CD14-positive monocyte (primary cell): ENCODE measurements at regions not wholly inside any gene's neighbourhood (a gene's known extent, or its start where the extent isn't known, plus 50 kb on each side); places are given as distances from the start of the nearest gene placed in this dataset.

Source experiments
- DNase-seq, 3 donors: peaks; one replicate each; pipeline ENCODE4 v3.0.0-alpha.2; 2011 to 2022
- H2AFZ ChIP-seq: 2 replicates; pipeline ENCODE4 v1.6.0; 2012; ENCODE audit warnings: mild to moderate bottlenecking, low read depth, low read length, inconsistent platforms; ENCODE audit not compliant: insufficient read depth, poor library complexity, severe bottlenecking
- H3K27ac ChIP-seq, 2 donors: 1 replicate in 1 of 2; 2 replicates in 1 of 2; pipeline ENCODE4 v1.5.1; 2012 to 2013; ENCODE audit warnings: low read length in 2 of 2, control low read depth in 1 of 2, inconsistent platforms in 1 of 2, low read depth in 1 of 2, mild to moderate bottlenecking in 1 of 2
- H3K27me3 ChIP-seq, 2 donors: one replicate each; pipeline versions ENCODE4 v1.6.0 to v1.6.1; 2011 to 2013; ENCODE audit warnings: low read length in 2 of 2; ENCODE audit not compliant: control insufficient read depth in 2 of 2, insufficient read depth in 2 of 2
- H3K36me3 ChIP-seq, 2 donors: replicated peaks in 1 of 2; 1 replicate in 1 of 2; 2 replicates in 1 of 2; pipeline versions ENCODE4 v1.5.1 to v1.6.1; 2012 to 2013; ENCODE audit warnings: low read length in 2 of 2, control low read depth in 1 of 2, inconsistent platforms in 1 of 2, mild to moderate bottlenecking in 1 of 2; ENCODE audit not compliant: insufficient read depth in 2 of 2, control insufficient read depth in 1 of 2
- H3K4me1 ChIP-seq, 2 donors: 1 replicate in 1 of 2; 2 replicates in 1 of 2; pipeline versions ENCODE4 v1.5.1 to v1.6.1; 2012 to 2013; ENCODE audit warnings: low read length in 2 of 2, control low read depth in 1 of 2, inconsistent platforms in 1 of 2, mild to moderate bottlenecking in 1 of 2, moderate library complexity in 1 of 2; ENCODE audit not compliant: insufficient read depth in 2 of 2, control insufficient read depth in 1 of 2
- H3K4me2 ChIP-seq: replicated peaks from 2 replicates; pipeline ENCODE3; 2012; ENCODE audit warnings: low read length, moderate library complexity, mild to moderate bottlenecking; ENCODE audit not compliant: poor library complexity, severe bottlenecking; ENCODE audit errors: extremely low read depth
- H3K4me3 ChIP-seq, 3 experiments: fragments of 200-600 bp in 1 of 3; sonication (generic) in 1 of 3; replicated peaks in 1 of 3; 1 replicate in 2 of 3; 2 replicates in 1 of 3; pipeline ENCODE4 v1.5.1; 2011 to 2013; ENCODE audit warnings: low read length in 3 of 3, mild to moderate bottlenecking in 3 of 3, control low read depth in 2 of 3, low read depth in 2 of 3, inconsistent platforms in 1 of 3, moderate library complexity in 1 of 3
- H3K79me2 ChIP-seq: 2 replicates; pipeline ENCODE4 v1.6.0; 2012; ENCODE audit warnings: mild to moderate bottlenecking, control low read depth, inconsistent platforms, low read length, moderate library complexity; ENCODE audit not compliant: insufficient read depth
- H3K9ac ChIP-seq: 2 replicates; pipeline ENCODE4 v1.6.0; 2017; ENCODE audit warnings: low read length, mild to moderate bottlenecking; ENCODE audit not compliant: insufficient read depth, poor library complexity, severe bottlenecking
- H3K9me3 ChIP-seq, 2 donors: replicated peaks in 1 of 2; 1 replicate in 1 of 2; 2 replicates in 1 of 2; pipeline versions ENCODE4 v1.5.1 to v1.6.1; 2012 to 2013; ENCODE audit warnings: low read length in 2 of 2, control low read depth in 1 of 2; ENCODE audit not compliant: control insufficient read depth in 1 of 2, insufficient read depth in 1 of 2
- H4K20me1 ChIP-seq: 2 replicates; pipeline ENCODE4 v1.6.0; 2012; ENCODE audit warnings: mild to moderate bottlenecking, low read length, control low read depth, moderate library complexity; ENCODE audit not compliant: insufficient read depth
- H3K27ac Mint-ChIP-seq, 7 donors: one replicate each; pipeline ENCODE4 v1.8.0; 2020; ENCODE audit warnings: mild to moderate bottlenecking in 7 of 7, mixed read lengths in 7 of 7, moderate library complexity in 6 of 7, inconsistent platforms in 2 of 7
- H3K27me3 Mint-ChIP-seq, 3 donors: one replicate each; pipeline ENCODE4 v1.8.0; 2021 to 2022; ENCODE audit warnings: low read depth in 3 of 3, mild to moderate bottlenecking in 3 of 3, mixed read lengths in 3 of 3, moderate library complexity in 3 of 3, inconsistent platforms in 1 of 3
- H3K36me3 Mint-ChIP-seq, 2 donors: one replicate each; pipeline ENCODE4 v1.8.0; 2020; ENCODE audit warnings: mixed read lengths in 2 of 2, inconsistent platforms in 1 of 2, mild to moderate bottlenecking in 1 of 2
- H3K4me1 Mint-ChIP-seq: one replicate; pipeline ENCODE4 v1.8.0; 2020; ENCODE audit warnings: mild to moderate bottlenecking, mixed read lengths
- H3K4me3 Mint-ChIP-seq, 2 donors: one replicate each; pipeline ENCODE4 v1.8.0; 2020; ENCODE audit warnings: mild to moderate bottlenecking in 2 of 2, mixed read lengths in 2 of 2, moderate library complexity in 1 of 2
- H3K9me3 Mint-ChIP-seq, 7 donors: one replicate each; pipeline ENCODE4 v1.8.0; 2020 to 2022; ENCODE audit warnings: mixed read lengths in 7 of 7, mild to moderate bottlenecking in 6 of 7, moderate library complexity in 6 of 7, inconsistent platforms in 2 of 7
- CTCF ChIP-seq: fragments of 200-600 bp; IDR thresholded peaks from one replicate; pipeline ENCODE4 v1.8.0; 2022; ENCODE audit warnings: antibody characterized with exemption, mild to moderate bottlenecking
- WGBS: methylation state at CpG from one replicate; pipeline ENCODE4 v1.1.5; 2013; ENCODE audit warnings: missing lambda C conversion rate; ENCODE audit not compliant: insufficient coverage; 5-methylcytosine and 5-hydroxymethylcytosine counted together
- intact Hi-C, 2 donors: fragments of 100-400 bp; cut with micrococcal nuclease; formaldehyde crosslinking; loops; one replicate each; pipeline versions ENCODE4 v1.15.0 to v1.15.1; 2023

- Histone ChIP-seq H3K9me3 (no peaks in the 10 kb centered on the region), H4K20me1 (no peaks in the 10 kb centered on the region), H3K9ac (no peak overlapping the region), H3K79me2 (no peaks in the 10 kb centered on the region), H3K27me3 (no peaks in the 10 kb centered on the region), H3K4me1 (peaks cover 6 to 7% of the 10 kb centered on the region in 2 donors), H2AFZ (no peak overlapping the region), H3K36me3 (no peaks in the 10 kb centered on the region), H3K4me2 (no peak overlapping the region), H3K4me3 (no peak overlapping the region), H3K27ac (no peak overlapping the region)
- intact Hi-C loops: no loop called here
- WGBS: 88% methylated on average over 9 of the region's 13 CpGs
- H3K27me3 Mint-ChIP-seq: peaks cover 0 to 4% (median 0%) of the 10 kb centered on the region in 3 donors
- no peak for TF ChIP-seq CTCF
- no peaks in the 10 kb centered on the region for H3K36me3 Mint-ChIP-seq
- no peaks in the 10 kb centered on the region for H3K9me3 Mint-ChIP-seq
- DNase-seq: no peak
- H3K27ac Mint-ChIP-seq: no peak overlapping the region
- H3K4me3 Mint-ChIP-seq: no peak overlapping the region
- peaks cover 7% of the 10 kb centered on the region for H3K4me1 Mint-ChIP-seq
Observed at GRCh38 chr2:191560411-191560980, 117.4 kb upstream of the NABP1 start.

- Histone ChIP-seq H4K20me1 (no peaks in the 10 kb centered on the region), H3K9me3 (no peaks in the 10 kb centered on the region), H3K79me2 (no peaks in the 10 kb centered on the region), H3K27ac (no peak overlapping the region), H3K4me3 (no peak overlapping the region), H2AFZ (no peak overlapping the region), H3K36me3 (no peaks in the 10 kb centered on the region), H3K9ac (no peak overlapping the region), H3K4me2 (peak overlapping the region; percentile 30), H3K4me1 (peaks cover 13 to 19% of the 10 kb centered on the region in 2 donors), H3K27me3 (no peaks in the 10 kb centered on the region)
- Mint-ChIP-seq H3K27ac (peak overlapping the region in 2 of 7 donors; percentile 6 to 63), H3K4me3 (no peak overlapping the region), H3K27me3 (peaks cover under 1 to 3% (median 1%) of the 10 kb centered on the region in 3 donors), H3K4me1 (peaks cover 14% of the 10 kb centered on the region), H3K9me3 (no peaks in the 10 kb centered on the region), H3K36me3 (no peaks in the 10 kb centered on the region)
- TF ChIP-seq CTCF: no peak
- WGBS: 50% methylated on average over 3 of the region's 3 CpGs
- no peak for DNase-seq
- intact Hi-C loops: loop anchor here in 1 of 2 donors (5.0 kb wide), 1 partner anchor 127 kb away; no protein-coding TSS in a partner anchor
Observed at GRCh38 chr2:191565120-191565519, 112.8 kb upstream of the NABP1 start.
